Stimulated activated naive CD4-positive, alpha-beta T cell (primary cell): ENCODE measurements at regions not wholly inside any gene's neighbourhood (a gene's known extent, or its start where the extent isn't known, plus 50 kb on each side); places are given as distances from the start of the nearest gene placed in this dataset.

Source experiments
- DNase-seq, 6 experiments: peaks; one replicate each; lab custom pipeline; 2025; lab: John Stamatoyannopoulos, UW

DNA sequence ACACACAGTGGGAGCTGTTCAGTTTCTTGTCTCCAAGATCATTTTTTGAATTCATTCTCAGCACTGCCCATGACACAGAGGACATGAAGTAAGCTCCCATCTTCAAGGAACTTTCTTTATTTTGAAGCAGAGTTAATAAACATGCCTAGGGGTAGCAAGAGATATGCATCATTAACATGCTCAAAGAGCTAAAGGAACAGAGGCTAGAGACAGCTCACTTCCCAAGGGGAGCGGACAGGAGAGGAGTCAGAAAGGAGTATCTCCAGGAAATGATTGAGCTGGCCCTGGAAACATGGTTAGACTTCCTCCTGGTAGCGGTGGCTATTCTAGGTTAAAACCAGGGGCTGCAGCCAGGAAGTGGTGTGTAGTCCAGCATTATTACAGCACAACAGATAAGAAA is 135.9 kb downstream of the GPAM start:
- no peak for DNase-seq

DNA sequence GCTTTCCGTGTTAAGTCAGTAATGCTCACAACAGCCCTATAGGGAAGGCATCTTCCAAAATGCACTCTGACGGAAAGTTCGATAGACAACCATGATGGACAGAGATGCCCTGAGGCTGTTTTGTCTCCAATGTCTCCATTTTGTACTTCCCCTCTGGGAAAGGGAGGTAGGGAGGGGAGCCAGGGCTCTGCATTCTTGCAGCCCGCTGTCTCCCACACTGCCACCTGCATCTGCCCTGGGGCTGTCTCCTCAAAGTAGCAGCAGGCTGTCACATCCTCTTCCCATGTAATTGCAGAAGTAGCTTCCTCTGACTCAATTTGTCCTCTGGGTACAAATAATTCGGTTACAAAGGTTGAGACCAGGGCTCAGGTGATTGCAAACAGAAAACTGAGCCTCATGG is 131.4 kb downstream of the GPAM start:
- no peak for DNase-seq

- DNase-seq = no peak
These were observed 129.7 kb downstream of the GPAM start for GRCh38 chr10:112053895-112054294.

GRCh38 chr10:112054516-112054915 is 129.0 kb downstream of the GPAM start:
- DNase-seq = no peak

GRCh38 chr10:112057072-112057471 is 126.5 kb downstream of the GPAM start:
- DNase-seq = no peak

DNA sequence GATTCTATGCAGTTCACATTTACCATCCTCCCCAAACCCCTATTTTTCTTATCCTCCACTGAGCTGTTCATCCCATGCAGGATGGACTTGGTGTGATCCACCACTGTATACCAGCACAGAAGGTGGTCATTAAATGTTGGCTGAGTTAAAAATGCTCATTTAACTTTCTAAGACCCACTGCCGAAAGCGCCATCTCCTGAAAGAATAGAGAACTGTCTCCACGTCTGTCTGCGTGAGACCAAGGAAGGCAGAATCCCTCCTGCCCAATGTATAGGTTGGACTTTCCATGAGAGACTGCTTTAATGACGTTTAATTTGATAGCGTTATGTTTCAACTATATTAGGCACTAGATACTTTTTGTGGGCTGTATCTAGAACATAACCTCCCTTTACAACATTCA is 124.3 kb downstream of the GPAM start:
- DNase-seq = no peak

- DNase-seq = no peak
These were observed 111.9 kb downstream of the GPAM start for GRCh38 chr10:112071596-112072133.

GRCh38 chr10:112078003-112078402 is 105.6 kb downstream of the GPAM start:
- no peak for DNase-seq

DNA sequence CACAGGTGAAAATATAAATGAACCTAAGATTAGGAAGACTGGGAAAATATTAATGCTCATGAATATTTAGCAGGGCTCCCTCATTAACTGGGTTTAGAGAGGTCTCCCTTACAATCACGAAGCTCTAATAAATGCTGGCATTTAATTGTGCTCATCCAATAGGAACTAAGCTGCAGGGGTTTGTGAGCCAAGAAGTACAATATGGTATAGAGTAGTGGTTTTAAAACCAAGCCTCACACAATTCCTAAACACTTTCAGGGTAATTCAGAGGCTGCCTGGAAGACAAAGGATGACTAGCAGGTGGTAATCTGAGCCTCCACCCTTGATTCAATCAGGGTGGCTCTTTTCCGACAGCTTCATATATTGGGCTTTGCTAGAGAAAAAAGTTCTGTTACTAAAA is 103.3 kb downstream of the GPAM start:
- no peak for DNase-seq

GRCh38 chr10:112082120-112082519 is 101.4 kb downstream of the GPAM start:
- DNase-seq = no peak

DNA sequence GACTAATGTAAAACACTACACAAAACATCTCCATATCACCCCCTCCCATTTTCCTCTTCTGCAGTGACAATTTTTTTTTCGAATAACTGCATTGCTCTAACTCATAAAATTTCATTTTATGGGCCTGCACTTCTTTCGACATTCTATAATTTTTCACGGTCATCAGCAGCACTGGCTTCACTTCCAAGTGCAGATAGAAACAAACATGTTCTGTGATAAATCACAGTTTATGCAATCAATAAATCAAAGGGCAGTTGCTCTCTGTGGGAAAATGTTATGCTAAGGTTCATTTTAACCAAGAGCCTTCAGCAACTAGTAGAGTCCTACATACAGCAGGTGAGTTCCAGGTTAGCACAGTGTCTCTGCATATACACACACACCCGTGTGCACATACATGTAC is 100.1 kb downstream of the GPAM start:
- DNase-seq = no peak

- DNase-seq = no peak
These were observed 95.6 kb downstream of the GPAM start for GRCh38 chr10:112087953-112088456.

- DNase-seq = no peak
These were observed 91.9 kb downstream of the GPAM start for GRCh38 chr10:112091703-112092102.

DNA sequence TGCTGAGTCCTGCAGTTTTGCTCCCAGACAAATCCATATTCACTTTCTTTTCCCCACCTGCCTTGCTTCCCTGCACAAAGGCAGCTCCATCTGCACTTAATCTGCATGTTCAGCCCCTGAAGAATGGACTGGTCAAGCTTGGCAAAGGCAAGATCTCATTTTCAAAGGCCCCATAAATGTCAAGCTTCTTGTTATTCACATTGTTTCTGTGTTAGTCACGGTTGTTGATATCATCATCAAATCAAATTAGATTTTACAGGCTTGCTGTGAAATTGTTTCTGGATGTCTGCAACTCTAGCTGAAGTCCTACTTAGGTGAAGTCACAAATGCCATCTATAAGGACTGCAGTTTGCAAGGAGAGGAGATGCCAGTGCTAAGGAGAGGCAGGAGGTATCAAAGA is 91.0 kb downstream of the GPAM start:
- DNase-seq = no peak

DNA sequence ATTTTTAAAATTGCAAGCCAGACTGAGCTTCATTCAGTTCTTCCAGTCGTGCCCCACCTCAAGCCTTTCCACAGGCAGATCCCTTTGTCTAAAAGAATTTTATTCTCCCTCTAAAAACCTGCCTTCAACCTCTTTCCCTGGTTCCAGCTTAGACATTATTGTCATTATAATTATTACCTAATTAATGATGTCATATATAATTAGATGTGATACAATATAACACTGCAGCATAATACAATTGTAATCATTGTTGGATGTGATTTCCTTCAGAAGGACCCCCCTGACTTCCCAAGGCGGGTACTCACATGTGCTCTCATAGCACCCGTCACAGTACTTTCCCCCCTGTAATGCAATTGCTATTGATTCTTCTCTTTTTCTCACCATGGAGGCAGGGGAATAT is 88.6 kb downstream of the GPAM start:
- no peak for DNase-seq

GRCh38 chr10:112095731-112096130 is 87.8 kb downstream of the GPAM start:
- no peak for DNase-seq

DNA sequence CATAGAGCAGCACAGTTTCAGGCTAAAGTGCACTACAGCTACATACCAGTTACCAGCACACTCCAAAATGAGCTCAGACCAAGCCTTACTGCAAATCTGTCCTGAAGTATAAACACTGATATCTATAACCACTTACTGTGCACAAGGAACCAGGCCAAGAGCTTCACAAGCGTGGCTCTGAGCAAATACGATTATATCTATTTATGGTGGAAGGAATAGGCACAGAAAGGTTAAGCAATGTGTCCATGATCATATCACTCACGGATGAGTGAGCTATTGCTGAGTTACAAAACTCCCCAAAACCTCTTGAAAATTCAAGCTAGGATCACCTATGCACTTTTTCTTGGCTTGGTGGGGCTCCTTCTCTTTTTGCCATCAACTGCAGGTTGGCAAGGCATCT is 84.9 kb downstream of the GPAM start:
- DNase-seq = no peak
